Neural crest cell (in vitro differentiated cells): ENCODE measurements at regions not wholly inside any gene's neighbourhood (a gene's known extent, or its start where the extent isn't known, plus 50 kb on each side); places are given as distances from the start of the nearest gene placed in this dataset.

Experiments
- DNase-seq: peaks from one replicate; pipeline ENCODE4 v3.0.0; 2021; ENCODE audit warnings: low read depth, mixed read lengths, low spot score
- H3K27ac Mint-ChIP-seq: one replicate; pipeline ENCODE4 v1.8.0; 2021; ENCODE audit warnings: mild to moderate bottlenecking, mixed read lengths; ENCODE audit not compliant: unreplicated experiment
- H3K27me3 Mint-ChIP-seq: 2 replicates; pipeline ENCODE4 v1.8.0; 2021; ENCODE audit warnings: low read depth, mild to moderate bottlenecking, mixed read lengths
- H3K36me3 Mint-ChIP-seq: 2 replicates; pipeline ENCODE4 v1.8.0; 2021; ENCODE audit warnings: low read depth, mild to moderate bottlenecking, mixed read lengths
- H3K4me1 Mint-ChIP-seq: 2 replicates; pipeline ENCODE4 v1.8.0; 2021; ENCODE audit warnings: mixed read lengths
- H3K4me3 Mint-ChIP-seq: one replicate; pipeline ENCODE4 v1.8.0; 2021; ENCODE audit warnings: mild to moderate bottlenecking, mixed read lengths
- H3K9me3 Mint-ChIP-seq: 2 replicates; pipeline ENCODE4 v1.8.0; 2021; ENCODE audit warnings: mixed read lengths
- TF ChIP-seq, protein P1 (sequence below): fragments of 200-600 bp; sonication (generic); conservative IDR thresholded peaks from 2 replicates; pipeline ENCODE4 v1.5.0; 2021; ENCODE audit warnings: antibody characterized with exemption, mild to moderate bottlenecking

DNA sequence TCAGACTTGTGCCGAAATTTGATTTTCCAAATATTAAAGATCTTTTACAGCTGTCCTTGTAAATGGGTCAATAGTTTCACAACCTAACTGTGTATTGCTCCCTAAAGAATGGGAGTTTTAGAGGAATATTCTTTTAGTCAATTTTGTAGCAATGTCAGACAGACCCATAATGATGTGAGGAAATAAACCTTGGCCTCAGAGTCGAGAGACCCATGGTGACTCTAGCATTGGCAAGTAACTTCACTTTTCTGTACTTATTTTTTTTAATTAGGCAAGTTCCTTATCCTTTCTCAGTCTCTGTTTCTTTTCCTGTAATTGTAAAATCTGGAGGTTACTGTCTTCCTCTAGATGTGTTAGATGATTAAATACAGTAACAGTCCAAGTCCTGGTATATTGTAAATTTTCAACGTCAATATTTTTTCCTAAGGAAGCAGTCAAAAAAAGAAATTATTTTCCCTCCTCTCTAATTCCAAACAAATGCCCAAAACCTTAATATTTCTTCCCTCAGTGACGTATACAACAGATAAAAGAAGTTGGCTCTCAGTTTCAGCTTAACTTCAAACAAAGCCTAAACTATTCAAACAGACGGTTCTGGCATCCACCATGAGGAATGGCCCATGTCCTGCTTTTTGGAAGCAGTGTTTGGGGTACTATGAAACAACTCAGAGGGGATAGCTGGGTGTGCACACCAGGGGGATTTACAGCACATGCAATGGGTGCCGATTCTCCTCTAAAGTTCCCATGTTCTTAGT is 466.7 kb downstream of the TNS1 start:
- H3K36me3 Mint-ChIP-seq: no peaks in the 10 kb centered on the region
- TF ChIP-seq, protein P1, sequence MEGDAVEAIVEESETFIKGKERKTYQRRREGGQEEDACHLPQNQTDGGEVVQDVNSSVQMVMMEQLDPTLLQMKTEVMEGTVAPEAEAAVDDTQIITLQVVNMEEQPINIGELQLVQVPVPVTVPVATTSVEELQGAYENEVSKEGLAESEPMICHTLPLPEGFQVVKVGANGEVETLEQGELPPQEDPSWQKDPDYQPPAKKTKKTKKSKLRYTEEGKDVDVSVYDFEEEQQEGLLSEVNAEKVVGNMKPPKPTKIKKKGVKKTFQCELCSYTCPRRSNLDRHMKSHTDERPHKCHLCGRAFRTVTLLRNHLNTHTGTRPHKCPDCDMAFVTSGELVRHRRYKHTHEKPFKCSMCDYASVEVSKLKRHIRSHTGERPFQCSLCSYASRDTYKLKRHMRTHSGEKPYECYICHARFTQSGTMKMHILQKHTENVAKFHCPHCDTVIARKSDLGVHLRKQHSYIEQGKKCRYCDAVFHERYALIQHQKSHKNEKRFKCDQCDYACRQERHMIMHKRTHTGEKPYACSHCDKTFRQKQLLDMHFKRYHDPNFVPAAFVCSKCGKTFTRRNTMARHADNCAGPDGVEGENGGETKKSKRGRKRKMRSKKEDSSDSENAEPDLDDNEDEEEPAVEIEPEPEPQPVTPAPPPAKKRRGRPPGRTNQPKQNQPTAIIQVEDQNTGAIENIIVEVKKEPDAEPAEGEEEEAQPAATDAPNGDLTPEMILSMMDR: no peak
- H3K27ac Mint-ChIP-seq: no peak overlapping the region
- no peak for DNase-seq
- peaks cover 4% of the 10 kb centered on the region for H3K9me3 Mint-ChIP-seq
- no peak overlapping the region for H3K4me3 Mint-ChIP-seq
- H3K4me1 Mint-ChIP-seq: peaks cover 18% of the 10 kb centered on the region
- H3K27me3 Mint-ChIP-seq: no peaks in the 10 kb centered on the region

- H3K27ac Mint-ChIP-seq: no peak overlapping the region
- TF ChIP-seq, protein P1: no peak
- no peaks in the 10 kb centered on the region for H3K27me3 Mint-ChIP-seq
- peaks cover 7% of the 10 kb centered on the region for H3K4me1 Mint-ChIP-seq
- DNase-seq: no peak
- no peak overlapping the region for H3K4me3 Mint-ChIP-seq
- no peaks in the 10 kb centered on the region for H3K9me3 Mint-ChIP-seq
- no peaks in the 10 kb centered on the region for H3K36me3 Mint-ChIP-seq
Measured at GRCh38 chr2:217530392-217531090, 472.3 kb downstream of the TNS1 start.

DNA sequence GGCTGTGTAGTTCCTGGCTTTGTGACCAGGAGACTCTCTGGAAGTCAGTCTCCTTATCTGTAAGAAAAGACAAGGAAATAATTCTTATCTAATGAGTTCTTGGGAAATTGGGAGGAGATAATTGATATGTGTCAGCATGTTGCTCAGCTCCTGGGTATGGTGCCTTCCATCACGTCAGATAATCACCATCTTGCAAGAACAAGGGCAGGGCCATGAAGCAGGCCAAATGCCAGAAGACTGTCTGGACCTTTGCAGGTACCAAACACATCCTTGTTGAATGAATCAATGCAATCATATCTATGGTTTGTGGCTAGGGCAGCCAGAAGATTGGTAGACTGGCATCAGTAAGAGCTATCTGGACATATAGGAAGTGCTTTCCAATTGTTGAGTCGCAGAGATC is 473.5 kb downstream of the TNS1 start:
- Mint-ChIP-seq H3K4me3 (no peak overlapping the region), H3K9me3 (no peaks in the 10 kb centered on the region), H3K4me1 (peaks cover 7% of the 10 kb centered on the region), H3K27me3 (no peaks in the 10 kb centered on the region), H3K36me3 (no peaks in the 10 kb centered on the region), H3K27ac (no peak overlapping the region)
- no peak for DNase-seq
- TF ChIP-seq, protein P1: no peak

GRCh38 chr2:217527590-217528202 is 475.1 kb downstream of the TNS1 start:
- Mint-ChIP-seq H3K27me3 (no peaks in the 10 kb centered on the region), H3K4me1 (peaks cover 7% of the 10 kb centered on the region), H3K36me3 (no peaks in the 10 kb centered on the region)

GRCh38 chr2:217525076-217525475 is 477.7 kb downstream of the TNS1 start:
- H3K27ac Mint-ChIP-seq: no peak overlapping the region
- no peaks in the 10 kb centered on the region for H3K27me3 Mint-ChIP-seq
- no peak overlapping the region for H3K4me3 Mint-ChIP-seq
- no peaks in the 10 kb centered on the region for H3K36me3 Mint-ChIP-seq
- DNase-seq: no peak
- H3K4me1 Mint-ChIP-seq: no peaks in the 10 kb centered on the region
- TF ChIP-seq, protein P1: no peak
- no peaks in the 10 kb centered on the region for H3K9me3 Mint-ChIP-seq

More at GRCh38 chr2:217527590-217528202, 475.1 kb downstream of the TNS1 start:
- no peaks in the 10 kb centered on the region for H3K9me3 Mint-ChIP-seq
- no peak for DNase-seq
- H3K27ac Mint-ChIP-seq: no peak overlapping the region
- no peak overlapping the region for H3K4me3 Mint-ChIP-seq
- TF ChIP-seq, protein P1: no peak
